ENCODE measurements at regions not wholly inside any gene's neighbourhood (a gene's known extent, or its start where the extent isn't known, plus 50 kb on each side); places are given as distances from the start of the nearest gene placed in this dataset.

- TF ChIP-seq, protein P1, sequence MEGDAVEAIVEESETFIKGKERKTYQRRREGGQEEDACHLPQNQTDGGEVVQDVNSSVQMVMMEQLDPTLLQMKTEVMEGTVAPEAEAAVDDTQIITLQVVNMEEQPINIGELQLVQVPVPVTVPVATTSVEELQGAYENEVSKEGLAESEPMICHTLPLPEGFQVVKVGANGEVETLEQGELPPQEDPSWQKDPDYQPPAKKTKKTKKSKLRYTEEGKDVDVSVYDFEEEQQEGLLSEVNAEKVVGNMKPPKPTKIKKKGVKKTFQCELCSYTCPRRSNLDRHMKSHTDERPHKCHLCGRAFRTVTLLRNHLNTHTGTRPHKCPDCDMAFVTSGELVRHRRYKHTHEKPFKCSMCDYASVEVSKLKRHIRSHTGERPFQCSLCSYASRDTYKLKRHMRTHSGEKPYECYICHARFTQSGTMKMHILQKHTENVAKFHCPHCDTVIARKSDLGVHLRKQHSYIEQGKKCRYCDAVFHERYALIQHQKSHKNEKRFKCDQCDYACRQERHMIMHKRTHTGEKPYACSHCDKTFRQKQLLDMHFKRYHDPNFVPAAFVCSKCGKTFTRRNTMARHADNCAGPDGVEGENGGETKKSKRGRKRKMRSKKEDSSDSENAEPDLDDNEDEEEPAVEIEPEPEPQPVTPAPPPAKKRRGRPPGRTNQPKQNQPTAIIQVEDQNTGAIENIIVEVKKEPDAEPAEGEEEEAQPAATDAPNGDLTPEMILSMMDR (IDR thresholded peaks at IDR 0.05): no peak
- TF ChIP-seq POLR2A (IDR thresholded peaks at IDR 0.05): no peak
These were observed 109.1 kb downstream of the RASSF10 start for GRCh38 chr11:13118194-13118593.
